HL-60 (cell line): ENCODE measurements at regions not wholly inside any gene's neighbourhood (a gene's known extent, or its start where the extent isn't known, plus 50 kb on each side); places are given as distances from the start of the nearest gene placed in this dataset.
"Not testable (repeated sequence)": the region's sequence is repeated elsewhere in the genome, so short reads cannot be mapped to it uniquely, and the experiment has no call there.

Experiments
- DNase-seq, 2 experiments: peaks; one replicate each; pipeline ENCODE4 v3.0.0-alpha.2; 2010 to 2020; ENCODE audit warnings: low read depth in 1 of 2, low spot score in 1 of 2
- H3K27ac ChIP-seq: fragments of 250-450 bp; sonication (Bioruptor Pico); replicated peaks from 2 replicates; pipeline ENCODE4 v1.5.1; 2020; ENCODE audit warnings: mild to moderate bottlenecking, moderate library complexity
- H3K27me3 ChIP-seq: fragments of 250-450 bp; sonication (Bioruptor Pico); 2 replicates; pipeline ENCODE4 v1.5.1; 2021; ENCODE audit warnings: mild to moderate bottlenecking, moderate library complexity; ENCODE audit not compliant: insufficient read depth, poor library complexity, severe bottlenecking
- H3K4me3 ChIP-seq: replicated peaks from 2 replicates; pipeline ENCODE4 v1.5.1; 2011; ENCODE audit warnings: mild to moderate bottlenecking, control low read depth, low read length; ENCODE audit not compliant: insufficient read depth
- CTCF ChIP-seq: IDR thresholded peaks from one replicate; pipeline ENCODE4 v1.5.1; 2011; ENCODE audit warnings: low read length, control low read depth, inconsistent platforms; ENCODE audit not compliant: insufficient read depth
- GABPA ChIP-seq: IDR thresholded peaks from 2 replicates; pipeline ENCODE4 v1.6.1; 2012; ENCODE audit warnings: low read depth
- POLR2AphosphoS5 ChIP-seq: IDR thresholded peaks from 2 replicates; pipeline ENCODE4 v1.6.1; 2012; ENCODE audit warnings: low read depth
- REST ChIP-seq: IDR thresholded peaks from 2 replicates; pipeline ENCODE4 v1.6.1; 2012; ENCODE audit warnings: low read depth; ENCODE audit not compliant: insufficient replicate concordance
- SPI1 ChIP-seq: IDR thresholded peaks from 2 replicates; pipeline ENCODE4 v1.6.1; 2012; ENCODE audit warnings: low read depth, mild to moderate bottlenecking, borderline replicate concordance

GRCh38 chr5:125981016-125981415 is 442.2 kb upstream of the GRAMD2B start:
- TF ChIP-seq REST: no peak
- TF ChIP-seq SPI1: no peak
- no peak for TF ChIP-seq POLR2AphosphoS5
- no peak for TF ChIP-seq GABPA
- no peak for TF ChIP-seq CTCF
- no peak overlapping the region for H3K4me3 ChIP-seq
- no peak for DNase-seq
- H3K27ac ChIP-seq: no peak overlapping the region
- H3K27me3 ChIP-seq: no peaks in the 10 kb centered on the region

- DNase-seq: no peak
- TF ChIP-seq POLR2AphosphoS5 (no peak), GABPA (no peak)
- H3K27me3 ChIP-seq: no peaks in the 10 kb centered on the region
- no peak overlapping the region for H3K27ac ChIP-seq
- H3K4me3 ChIP-seq: no peak overlapping the region
Measured at GRCh38 chr5:125987677-125988255, 435.4 kb upstream of the GRAMD2B start.

- Histone ChIP-seq H3K27me3 (no peaks in the 10 kb centered on the region), H3K4me3 (no peak overlapping the region), H3K27ac (no peak overlapping the region)
- no peak for DNase-seq
- no peak for TF ChIP-seq REST
- TF ChIP-seq GABPA: no peak
- no peak for TF ChIP-seq CTCF
- no peak for TF ChIP-seq SPI1
- no peak for TF ChIP-seq POLR2AphosphoS5
Measured at GRCh38 chr5:125992050-125992449, 431.2 kb upstream of the GRAMD2B start.

- not testable (repeated sequence) for H3K4me3 ChIP-seq, H3K27ac ChIP-seq, DNase-seq, H3K27me3 ChIP-seq
Measured at GRCh38 chr5:125999271-126000030, 423.8 kb upstream of the GRAMD2B start.

GRCh38 chr5:126000507-126000906 is 422.7 kb upstream of the GRAMD2B start:
- TF ChIP-seq CTCF: no peak
- no peak for TF ChIP-seq SPI1
- TF ChIP-seq GABPA: no peak
- no peak for DNase-seq
- Histone ChIP-seq H3K27ac (no peak overlapping the region), H3K27me3 (no peaks in the 10 kb centered on the region), H3K4me3 (no peak overlapping the region)
